ENCODE measurements at regions not wholly inside any gene's neighbourhood (a gene's known extent, or its start where the extent isn't known, plus 50 kb on each side); places are given as distances from the start of the nearest gene placed in this dataset.

DNA sequence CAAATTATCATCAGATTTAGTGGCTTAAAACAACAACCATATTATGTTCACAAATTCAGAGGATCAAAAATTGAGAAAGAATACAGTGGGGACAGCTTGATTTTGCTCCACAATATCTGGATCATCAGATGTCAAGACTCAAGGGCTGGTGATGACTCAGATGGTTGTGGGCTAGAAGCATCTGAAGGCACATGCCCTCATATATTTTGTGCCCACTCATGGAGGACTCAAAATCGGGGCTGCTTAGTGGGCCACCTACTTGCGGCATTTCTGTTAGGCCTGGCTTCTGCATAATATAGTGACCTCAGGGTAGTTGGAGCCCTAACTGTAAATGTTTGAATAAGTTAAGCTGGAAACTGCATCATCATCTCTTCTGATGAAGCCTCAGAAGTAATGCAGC lies 584.5 kb downstream of the SLC16A7 start:
- no peak for TF ChIP-seq EZH2 (IDR thresholded peaks at IDR 0.05; ENCODE audit: low read length, missing control alignments)
- TF ChIP-seq, protein P1, sequence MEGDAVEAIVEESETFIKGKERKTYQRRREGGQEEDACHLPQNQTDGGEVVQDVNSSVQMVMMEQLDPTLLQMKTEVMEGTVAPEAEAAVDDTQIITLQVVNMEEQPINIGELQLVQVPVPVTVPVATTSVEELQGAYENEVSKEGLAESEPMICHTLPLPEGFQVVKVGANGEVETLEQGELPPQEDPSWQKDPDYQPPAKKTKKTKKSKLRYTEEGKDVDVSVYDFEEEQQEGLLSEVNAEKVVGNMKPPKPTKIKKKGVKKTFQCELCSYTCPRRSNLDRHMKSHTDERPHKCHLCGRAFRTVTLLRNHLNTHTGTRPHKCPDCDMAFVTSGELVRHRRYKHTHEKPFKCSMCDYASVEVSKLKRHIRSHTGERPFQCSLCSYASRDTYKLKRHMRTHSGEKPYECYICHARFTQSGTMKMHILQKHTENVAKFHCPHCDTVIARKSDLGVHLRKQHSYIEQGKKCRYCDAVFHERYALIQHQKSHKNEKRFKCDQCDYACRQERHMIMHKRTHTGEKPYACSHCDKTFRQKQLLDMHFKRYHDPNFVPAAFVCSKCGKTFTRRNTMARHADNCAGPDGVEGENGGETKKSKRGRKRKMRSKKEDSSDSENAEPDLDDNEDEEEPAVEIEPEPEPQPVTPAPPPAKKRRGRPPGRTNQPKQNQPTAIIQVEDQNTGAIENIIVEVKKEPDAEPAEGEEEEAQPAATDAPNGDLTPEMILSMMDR (conservative IDR thresholded peaks at IDR 0.05 in 1 of 2, IDR thresholded peaks at IDR 0.05 in 1 of 2; ENCODE audit: low read depth in 1 of 2, low read length in 2 of 2), result no peak

Measured in fibroblast of lung (primary cell).